ENCODE measurements at regions not wholly inside any gene's neighbourhood (a gene's known extent, or its start where the extent isn't known, plus 50 kb on each side); places are given as distances from the start of the nearest gene placed in this dataset.

- TF ChIP-seq, protein P1, sequence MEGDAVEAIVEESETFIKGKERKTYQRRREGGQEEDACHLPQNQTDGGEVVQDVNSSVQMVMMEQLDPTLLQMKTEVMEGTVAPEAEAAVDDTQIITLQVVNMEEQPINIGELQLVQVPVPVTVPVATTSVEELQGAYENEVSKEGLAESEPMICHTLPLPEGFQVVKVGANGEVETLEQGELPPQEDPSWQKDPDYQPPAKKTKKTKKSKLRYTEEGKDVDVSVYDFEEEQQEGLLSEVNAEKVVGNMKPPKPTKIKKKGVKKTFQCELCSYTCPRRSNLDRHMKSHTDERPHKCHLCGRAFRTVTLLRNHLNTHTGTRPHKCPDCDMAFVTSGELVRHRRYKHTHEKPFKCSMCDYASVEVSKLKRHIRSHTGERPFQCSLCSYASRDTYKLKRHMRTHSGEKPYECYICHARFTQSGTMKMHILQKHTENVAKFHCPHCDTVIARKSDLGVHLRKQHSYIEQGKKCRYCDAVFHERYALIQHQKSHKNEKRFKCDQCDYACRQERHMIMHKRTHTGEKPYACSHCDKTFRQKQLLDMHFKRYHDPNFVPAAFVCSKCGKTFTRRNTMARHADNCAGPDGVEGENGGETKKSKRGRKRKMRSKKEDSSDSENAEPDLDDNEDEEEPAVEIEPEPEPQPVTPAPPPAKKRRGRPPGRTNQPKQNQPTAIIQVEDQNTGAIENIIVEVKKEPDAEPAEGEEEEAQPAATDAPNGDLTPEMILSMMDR (IDR thresholded peaks at IDR 0.05), result peak; percentile 43
- TF ChIP-seq EZH2 (IDR thresholded peaks at IDR 0.05) (no peak), EZH2phosphoT487 (IDR thresholded peaks at IDR 0.05) (no peak)
Observed at GRCh38 chr12:39692258-39692853, 72.8 kb upstream of the ABCD2 start.

Data from neural progenitor cell (in vitro differentiated cells).